ENCODE measurements at regions not wholly inside any gene's neighbourhood (a gene's known extent, or its start where the extent isn't known, plus 50 kb on each side); places are given as distances from the start of the nearest gene placed in this dataset.

DNA sequence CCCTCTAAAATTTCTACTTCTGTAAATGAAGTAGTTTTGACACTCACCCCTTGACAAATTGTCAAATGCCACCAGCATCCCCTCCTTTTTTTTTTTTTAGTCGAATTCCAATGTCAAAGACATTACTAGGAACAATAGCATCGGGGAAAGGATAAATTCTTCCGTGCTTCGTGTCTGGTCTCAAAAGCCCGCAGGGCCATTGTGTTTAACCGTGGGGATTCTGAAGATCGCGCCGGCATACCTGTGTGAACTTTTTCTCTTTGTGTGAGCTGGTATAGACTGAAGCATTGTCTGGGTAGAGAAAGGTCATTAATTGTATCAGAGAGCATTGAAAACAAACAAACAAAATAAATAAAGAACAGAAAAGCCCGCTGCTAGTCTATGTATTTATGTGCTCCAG, 313.9 kb downstream of the ASMT start:
- TF ChIP-seq CTCF (IDR thresholded peaks at IDR 0.05; ENCODE audit: borderline replicate concordance, extremely low read depth, low read length, poor library complexity, severe bottlenecking) (no peak), EZH2 (IDR thresholded peaks at IDR 0.05; ENCODE audit: borderline replicate concordance, low read depth, low read length, severe bottlenecking) (no peak)
